ENCODE measurements at regions not wholly inside any gene's neighbourhood (a gene's known extent, or its start where the extent isn't known, plus 50 kb on each side); places are given as distances from the start of the nearest gene placed in this dataset.

GRCh38 chr3:118435851-118436350 is 598.7 kb downstream of the IGSF11 start (continued):
- no peak for TF ChIP-seq RARB (CRISPR knock-in tag; IDR thresholded peaks at IDR 0.05)
- TF ChIP-seq ZNF70 (CRISPR knock-in tag; IDR thresholded peaks at IDR 0.05): no peak
- no peak for TF ChIP-seq ESRRG (CRISPR knock-in tag; IDR thresholded peaks at IDR 0.05)
- TF ChIP-seq PPARA (CRISPR knock-in tag; IDR thresholded peaks at IDR 0.05; ENCODE audit: borderline replicate concordance): no peak
- no peak for TF ChIP-seq ISL1 (CRISPR knock-in tag; IDR thresholded peaks at IDR 0.05)

GRCh38 chr3:118436697-118437262 is 597.9 kb downstream of the IGSF11 start:
- TF ChIP-seq TOX (CRISPR knock-in tag; IDR thresholded peaks at IDR 0.05; ENCODE audit: borderline replicate concordance) (no peak), GLIS3 (CRISPR knock-in tag; IDR thresholded peaks at IDR 0.05) (no peak), PPARA (CRISPR knock-in tag; IDR thresholded peaks at IDR 0.05; ENCODE audit: borderline replicate concordance) (no peak), CSDC2 (CRISPR knock-in tag; IDR thresholded peaks at IDR 0.05) (no peak), TCF4 (CRISPR knock-in tag; IDR thresholded peaks at IDR 0.05; ENCODE audit: borderline replicate concordance) (no peak), BACH2 (CRISPR knock-in tag; IDR thresholded peaks at IDR 0.05; ENCODE audit: borderline replicate concordance) (no peak), PATZ1 (CRISPR knock-in tag; IDR thresholded peaks at IDR 0.05; ENCODE audit: borderline replicate concordance) (no peak), ISL1 (CRISPR knock-in tag; IDR thresholded peaks at IDR 0.05) (no peak), ZC3H10 (CRISPR knock-in tag; IDR thresholded peaks at IDR 0.05) (no peak), TSHZ2 (CRISPR knock-in tag; IDR thresholded peaks at IDR 0.05) (no peak), OSR1 (CRISPR knock-in tag; IDR thresholded peaks at IDR 0.05) (no peak), POU6F1 (CRISPR knock-in tag; IDR thresholded peaks at IDR 0.05; ENCODE audit: borderline replicate concordance, low read depth) (no peak), ZFP30 (CRISPR knock-in tag; IDR thresholded peaks at IDR 0.05) (no peak)
- ATAC-seq: no peak

GRCh38 chr3:118445036-118445435 is 589.6 kb downstream of the IGSF11 start:
- no peak for TF ChIP-seq TOX (CRISPR knock-in tag; IDR thresholded peaks at IDR 0.05; ENCODE audit: borderline replicate concordance)
- TF ChIP-seq OSR1 (CRISPR knock-in tag; IDR thresholded peaks at IDR 0.05): no peak
- TF ChIP-seq ISL1 (CRISPR knock-in tag; IDR thresholded peaks at IDR 0.05): no peak
- no peak for TF ChIP-seq TSHZ2 (CRISPR knock-in tag; IDR thresholded peaks at IDR 0.05)
- no peak for TF ChIP-seq ARNTL (CRISPR knock-in tag; IDR thresholded peaks at IDR 0.05; ENCODE audit: borderline replicate concordance, low read depth)
- no peak for TF ChIP-seq RARB (CRISPR knock-in tag; IDR thresholded peaks at IDR 0.05)
- TF ChIP-seq PPARA (CRISPR knock-in tag; IDR thresholded peaks at IDR 0.05; ENCODE audit: borderline replicate concordance): no peak
- TF ChIP-seq CSRNP3 (CRISPR knock-in tag; IDR thresholded peaks at IDR 0.05): no peak
- no peak for TF ChIP-seq ZNF70 (CRISPR knock-in tag; IDR thresholded peaks at IDR 0.05)
- TF ChIP-seq SNAI2 (CRISPR knock-in tag; IDR thresholded peaks at IDR 0.05): no peak
- no peak for ATAC-seq

Data from SK-N-SH treated with all-trans-retinoic acid at 6 μM for 48 hours (cell line).